Putamen (tissue), 1 donor: ENCODE measurements at regions not wholly inside any gene's neighbourhood (a gene's known extent, or its start where the extent isn't known, plus 50 kb on each side); places are given as distances from the start of the nearest gene placed in this dataset.

Source experiments
- DNase-seq: peaks from one replicate; pipeline ENCODE4 v3.0.0-alpha.2; 2016; ENCODE audit warnings: low spot score

GRCh38 chr22:34997633-34998299 is 68.2 kb upstream of the ISX start:
- no peak for DNase-seq

GRCh38 chr22:34998921-34999320 is 67.0 kb upstream of the ISX start:
- DNase-seq, result no peak

- no peak for DNase-seq
Observed at GRCh38 chr22:35008213-35008612, 57.7 kb upstream of the ISX start.

- DNase-seq, result no peak
Observed at GRCh38 chr22:35010543-35010942, 55.4 kb upstream of the ISX start.

GRCh38 chr22:35014812-35015211 is 51.1 kb upstream of the ISX start:
- DNase-seq, result no peak
